Body of pancreas (tissue), 4 donors: ENCODE measurements at regions not wholly inside any gene's neighbourhood (a gene's known extent, or its start where the extent isn't known, plus 50 kb on each side); places are given as distances from the start of the nearest gene placed in this dataset.

ENCODE experiments used
- ATAC-seq: fragments of 150-250 bp; one replicate; pipeline ENCODE4 v1.9.1; 2016
- DNase-seq, 4 donors: peaks; one replicate each; pipeline ENCODE4 v3.0.0-alpha.2; 2019
- H3K27ac ChIP-seq, 4 donors: fragments of 200-600 bp; sonication (generic); 1 replicate in 3 of 4; 2 replicates in 1 of 4; pipeline versions ENCODE4 v1.5.1 to v1.6.1; 2016 to 2019; ENCODE audit warnings: mild to moderate bottlenecking in 1 of 4, mixed read lengths in 1 of 4, moderate library complexity in 1 of 4
- H3K27me3 ChIP-seq, 2 donors: fragments of 200-600 bp; sonication (generic); one replicate each; pipeline ENCODE4 v1.6.0; 2016; ENCODE audit warnings: mild to moderate bottlenecking in 1 of 2
- H3K36me3 ChIP-seq, 2 donors: fragments of 200-600 bp; sonication (generic); replicated peaks in 1 of 2; 2 replicates each; pipeline ENCODE4 v1.5.1; 2016; ENCODE audit warnings: low read depth in 2 of 2; ENCODE audit not compliant: insufficient read depth in 1 of 2
- H3K4me1 ChIP-seq: fragments of 200-600 bp; sonication (generic); one replicate; pipeline ENCODE4 v1.6.0; 2016
- H3K4me3 ChIP-seq, 2 donors: fragments of 200-600 bp; sonication (generic); 1 replicate in 1 of 2; 2 replicates in 1 of 2; pipeline ENCODE4 v1.5.1; 2016 to 2019
- H3K9me3 ChIP-seq, 3 donors: fragments of 200-600 bp; sonication (generic); 1 replicate in 2 of 3; 2 replicates in 1 of 3; pipeline ENCODE4 v1.5.1; 2016
- CTCF ChIP-seq, 7 experiments: fragments of 450-650 bp in 4 of 7; fragments of 200-600 bp in 3 of 7; sonication (generic) in 3 of 7; IDR thresholded peaks; one replicate each; pipeline ENCODE4 v1.5.1; 2016 to 2019; ENCODE audit warnings: antibody characterized with exemption in 7 of 7
- POLR2A ChIP-seq, 3 donors: fragments of 450-650 bp; IDR thresholded peaks; one replicate each; pipeline ENCODE4 v1.6.1; 2016; ENCODE audit warnings: antibody characterized with exemption in 3 of 3, mild to moderate bottlenecking in 2 of 3
- WGBS, 2 donors: methylation state at CpG; one replicate each; pipeline ENCODE4 v1.1.5; 2017; 5-methylcytosine and 5-hydroxymethylcytosine counted together
- intact Hi-C: fragments of 100-400 bp; cut with DNase I; formaldehyde crosslinking; loops from one replicate; pipeline ENCODE4 v1.15.1; 2023

- intact Hi-C loops, result no loop called here
- Histone ChIP-seq H3K9me3 (no peaks in the 10 kb centered on the region), H3K27ac (no peak overlapping the region), H3K4me1 (no peaks in the 10 kb centered on the region), H3K4me3 (no peak overlapping the region), H3K36me3 (no peaks in the 10 kb centered on the region), H3K27me3 (no peaks in the 10 kb centered on the region)
- no peak for TF ChIP-seq CTCF (IDR thresholded peaks at IDR 0.05)
- TF ChIP-seq POLR2A (IDR thresholded peaks at IDR 0.05), result no peak
- ATAC-seq (peak; percentile 58), DNase-seq (peak in 2 of 4 donors; percentile 13 to 14)
- WGBS, 2 donors, result 89 to 100% methylated on average over 2 of the region's 2 CpGs
Measured at GRCh38 chrY:7920382-7920781, 1008.8 kb upstream of the AMELY start.

DNA sequence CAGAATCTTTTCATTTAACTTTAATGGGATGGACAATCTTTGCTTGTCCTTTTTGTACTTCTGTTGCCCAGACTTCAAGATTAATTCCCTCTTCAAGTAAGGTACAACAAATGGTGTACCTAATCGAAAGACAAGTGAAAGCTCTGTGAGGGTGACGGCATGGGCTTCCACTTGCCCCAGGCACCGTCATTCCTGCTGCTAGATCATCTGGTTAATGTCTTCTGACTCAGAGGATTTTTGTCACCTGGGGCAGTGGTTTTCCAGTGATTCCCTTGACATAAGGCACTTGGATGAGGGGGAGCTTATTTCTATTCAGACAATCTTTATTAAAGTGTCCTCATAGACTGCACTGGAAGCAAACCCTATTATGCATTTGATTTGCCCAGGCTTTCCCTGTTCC lies 977.0 kb upstream of the AMELY start:
- no peak for TF ChIP-seq POLR2A (IDR thresholded peaks at IDR 0.05)
- no peak for TF ChIP-seq CTCF (IDR thresholded peaks at IDR 0.05)
- WGBS, 2 donors, result 85 to 92% methylated on average over 3 of the region's 3 CpGs
- no peak for DNase-seq
- Histone ChIP-seq H3K27me3 (no peaks in the 10 kb centered on the region), H3K9me3 (no peaks in the 10 kb centered on the region), H3K36me3 (no peaks in the 10 kb centered on the region), H3K27ac (no peak overlapping the region), H3K4me1 (no peaks in the 10 kb centered on the region), H3K4me3 (no peak overlapping the region)
- no peak for ATAC-seq
- intact Hi-C loops, result no loop called here

- intact Hi-C loops, result no loop called here
- Histone ChIP-seq H3K4me1 (no peaks in the 10 kb centered on the region), H3K36me3 (no peaks in the 10 kb centered on the region), H3K27ac (no peak overlapping the region), H3K4me3 (no peak overlapping the region), H3K9me3 (no peaks in the 10 kb centered on the region), H3K27me3 (no peaks in the 10 kb centered on the region)
- DNase-seq (no peak), ATAC-seq (no peak)
- whole genome bisulfite sequencing, 2 donors, result 88 to 90% methylated on average over 3 of the region's 3 CpGs
- TF ChIP-seq POLR2A (IDR thresholded peaks at IDR 0.05) (no peak), CTCF (IDR thresholded peaks at IDR 0.05) (no peak)
Measured at GRCh38 chrY:7881696-7882095, 970.1 kb upstream of the AMELY start.

DNA sequence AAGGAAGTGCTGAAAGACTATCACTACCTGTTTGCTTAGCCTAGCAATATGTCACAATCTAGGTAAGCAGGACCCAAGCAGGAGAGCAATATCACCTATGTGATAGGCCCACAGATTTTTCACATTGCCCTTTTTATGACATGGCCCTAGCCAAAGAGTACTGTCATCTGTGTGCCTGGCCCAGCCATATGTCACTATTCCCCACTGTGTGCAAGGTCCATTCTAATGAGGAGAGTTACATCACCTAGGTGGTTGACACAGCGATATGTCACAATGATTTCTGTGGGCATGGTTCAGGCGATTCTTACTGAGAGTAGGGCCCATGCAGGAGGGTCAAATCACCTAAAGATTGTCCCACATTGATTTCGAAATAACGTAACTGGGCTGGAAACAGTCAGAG lies 967.7 kb upstream of the AMELY start:
- ATAC-seq (no peak), DNase-seq (no peak)
- Histone ChIP-seq H3K27ac (no peak overlapping the region), H3K36me3 (no peaks in the 10 kb centered on the region), H3K9me3 (no peaks in the 10 kb centered on the region), H3K4me1 (no peaks in the 10 kb centered on the region), H3K27me3 (no peaks in the 10 kb centered on the region), H3K4me3 (no peak overlapping the region)
- TF ChIP-seq CTCF (IDR thresholded peaks at IDR 0.05) (no peak), POLR2A (IDR thresholded peaks at IDR 0.05) (no peak)
- intact Hi-C loops, result no loop called here
- WGBS, 2 donors, result 56 to 61% methylated on average over 2 to 4 of the region's 4 CpGs

DNA sequence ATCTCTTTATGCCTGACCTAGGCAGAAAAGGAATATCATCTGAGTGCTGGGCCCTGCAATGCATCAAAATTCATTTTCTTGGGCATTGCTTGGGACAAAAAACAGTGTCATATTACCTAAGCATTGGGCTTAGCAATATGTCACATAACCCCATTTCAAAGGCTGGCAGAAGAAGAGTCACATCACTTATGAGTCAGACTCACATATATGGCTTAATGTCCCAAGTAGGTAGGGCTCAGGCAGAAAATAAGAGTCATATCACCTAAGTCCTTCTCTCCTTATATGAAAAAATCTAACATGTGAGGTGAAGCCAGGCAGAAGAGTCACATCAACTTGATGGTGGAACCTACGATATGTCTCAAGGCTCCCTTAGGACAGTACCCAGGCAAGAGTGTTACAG lies 967.2 kb upstream of the AMELY start:
- H3K36me3 ChIP-seq, result no peaks in the 10 kb centered on the region
- no peaks in the 10 kb centered on the region for H3K27me3 ChIP-seq
- intact Hi-C loops, result no loop called here
- H3K4me1 ChIP-seq, result no peaks in the 10 kb centered on the region
- no peak overlapping the region for H3K27ac ChIP-seq
- ATAC-seq (no peak), DNase-seq (no peak)
- H3K4me3 ChIP-seq, result no peak overlapping the region
- TF ChIP-seq POLR2A (IDR thresholded peaks at IDR 0.05) (no peak), CTCF (IDR thresholded peaks at IDR 0.05) (no peak)
- WGBS, 2 donors, result 89 to 100% methylated on average over 1 of the region's 1 CpG
- no peaks in the 10 kb centered on the region for H3K9me3 ChIP-seq
